ENCODE measurements at regions not wholly inside any gene's neighbourhood (a gene's known extent, or its start where the extent isn't known, plus 50 kb on each side); places are given as distances from the start of the nearest gene placed in this dataset.
"Not testable (repeated sequence)": the region's sequence is repeated elsewhere in the genome, so short reads cannot be mapped to it uniquely, and the experiment has no call there.

- no peak for DNase-seq (ENCODE audit: low read depth)
Observed at GRCh38 chr6:145068577-145068976, 666.7 kb downstream of the EPM2A start.

- no peak for DNase-seq (ENCODE audit: low read depth)
Observed at GRCh38 chr6:145069966-145070365, 665.4 kb downstream of the EPM2A start.

- DNase-seq (ENCODE audit: low read depth), result no peak
Observed at GRCh38 chr6:145070791-145071190, 664.5 kb downstream of the EPM2A start.

GRCh38 chr6:145071836-145072235 lies 663.5 kb downstream of the EPM2A start:
- DNase-seq (ENCODE audit: low read depth), result no peak

GRCh38 chr6:145073811-145074210 lies 661.5 kb downstream of the EPM2A start:
- no peak for DNase-seq (ENCODE audit: low read depth)

GRCh38 chr6:145074805-145075204 lies 660.5 kb downstream of the EPM2A start:
- DNase-seq (ENCODE audit: low read depth), result no peak

- DNase-seq (ENCODE audit: low read depth), result no peak
Observed at GRCh38 chr6:145075425-145075824, 659.9 kb downstream of the EPM2A start.

- DNase-seq (ENCODE audit: low read depth), result no peak
Observed at GRCh38 chr6:145076115-145076841, 659.0 kb downstream of the EPM2A start.

- no peak for DNase-seq (ENCODE audit: low read depth)
Observed at GRCh38 chr6:145077382-145077781, 657.9 kb downstream of the EPM2A start.

- no peak for DNase-seq (ENCODE audit: low read depth)
Observed at GRCh38 chr6:145080651-145081050, 654.7 kb downstream of the EPM2A start.

GRCh38 chr6:145081677-145082076 lies 653.6 kb downstream of the EPM2A start:
- DNase-seq (ENCODE audit: low read depth), result no peak

GRCh38 chr6:145082359-145082758 lies 653.0 kb downstream of the EPM2A start:
- no peak for DNase-seq (ENCODE audit: low read depth)

GRCh38 chr6:145086197-145086596 lies 649.1 kb downstream of the EPM2A start:
- no peak for DNase-seq (ENCODE audit: low read depth)

GRCh38 chr6:145087034-145087433 lies 648.3 kb downstream of the EPM2A start:
- DNase-seq (ENCODE audit: low read depth), result no peak

GRCh38 chr6:145090801-145091585 lies 644.3 kb downstream of the EPM2A start:
- DNase-seq (ENCODE audit: low read depth), result no peak

GRCh38 chr6:145091586-145092142 lies 643.7 kb downstream of the EPM2A start:
- no peak for DNase-seq (ENCODE audit: low read depth)

- DNase-seq (ENCODE audit: low read depth), result no peak
Observed at GRCh38 chr6:145092554-145092953, 642.8 kb downstream of the EPM2A start.

- no peak for DNase-seq (ENCODE audit: low read depth)
Observed at GRCh38 chr6:145093226-145093625, 642.1 kb downstream of the EPM2A start.

- DNase-seq (ENCODE audit: low read depth), result no peak
Observed at GRCh38 chr6:145096846-145097245, 638.5 kb downstream of the EPM2A start.

- not testable (repeated sequence) for DNase-seq (ENCODE audit: low read depth)
Observed at GRCh38 chr6:145098127-145098526, 637.2 kb downstream of the EPM2A start.

GRCh38 chr6:145099713-145100112 lies 635.6 kb downstream of the EPM2A start:
- DNase-seq (ENCODE audit: low read depth), result no peak

- no peak for DNase-seq (ENCODE audit: low read depth)
Observed at GRCh38 chr6:145110109-145110508, 625.2 kb downstream of the EPM2A start.

GRCh38 chr6:145111407-145111806 lies 623.9 kb downstream of the EPM2A start:
- DNase-seq (ENCODE audit: low read depth), result not testable (repeated sequence)

Measured in stimulated activated CD8-positive, alpha-beta memory T cell treated with anti-CD3 and anti-CD28 coated beads, Interleukin-12 subunit alpha, Interleukin-12 subunit beta, amount 100 ng/mL, for 4 hours (primary cell).